HG03558 (cell line): ENCODE measurements at regions not wholly inside any gene's neighbourhood (a gene's known extent, or its start where the extent isn't known, plus 50 kb on each side); places are given as distances from the start of the nearest gene placed in this dataset.

Experiments used
- ATAC-seq: cut with Tn5 transposase; IDR thresholded peaks from one replicate; pipeline ENCODE4 v1.9.1; 2021; ENCODE audit warnings: moderate number of reproducible peaks; ENCODE audit not compliant: unreplicated experiment; ENCODE audit errors: extremely low read depth

- no peak for ATAC-seq
Observed at GRCh38 chr1:239268941-239269340, 117.4 kb upstream of the CHRM3 start.

- no peak for ATAC-seq
Observed at GRCh38 chr1:239268007-239268406, 118.4 kb upstream of the CHRM3 start.

- no peak for ATAC-seq
Observed at GRCh38 chr1:239263801-239264200, 122.6 kb upstream of the CHRM3 start.

- no peak for ATAC-seq
Observed at GRCh38 chr1:239262538-239262937, 123.8 kb upstream of the CHRM3 start.

GRCh38 chr1:239261521-239261920 lies 124.8 kb upstream of the CHRM3 start:
- ATAC-seq = no peak

- ATAC-seq = no peak
Observed at GRCh38 chr1:239260842-239261241, 125.5 kb upstream of the CHRM3 start.

- no peak for ATAC-seq
Observed at GRCh38 chr1:239255628-239256160, 130.7 kb upstream of the CHRM3 start.

- ATAC-seq = no peak
Observed at GRCh38 chr1:239254999-239255398, 131.4 kb upstream of the CHRM3 start.

GRCh38 chr1:239253032-239253431 lies 133.3 kb upstream of the CHRM3 start:
- ATAC-seq = no peak

- no peak for ATAC-seq
Observed at GRCh38 chr1:239250353-239251035, 135.9 kb upstream of the CHRM3 start.

GRCh38 chr1:239247285-239247684 lies 139.1 kb upstream of the CHRM3 start:
- ATAC-seq = no peak

- no peak for ATAC-seq
Observed at GRCh38 chr1:239244084-239244483, 142.3 kb upstream of the CHRM3 start.

- ATAC-seq = no peak
Observed at GRCh38 chr1:239243006-239243405, 143.4 kb upstream of the CHRM3 start.

- no peak for ATAC-seq
Observed at GRCh38 chr1:239242404-239242803, 144.0 kb upstream of the CHRM3 start.

GRCh38 chr1:239240736-239241135 lies 145.6 kb upstream of the CHRM3 start:
- ATAC-seq = no peak

GRCh38 chr1:239239529-239239928 lies 146.8 kb upstream of the CHRM3 start:
- ATAC-seq = no peak

GRCh38 chr1:239237912-239238311 lies 148.5 kb upstream of the CHRM3 start:
- ATAC-seq = no peak

- no peak for ATAC-seq
Observed at GRCh38 chr1:239233626-239234025, 152.7 kb upstream of the CHRM3 start.

GRCh38 chr1:239232921-239233320 lies 153.4 kb upstream of the CHRM3 start:
- no peak for ATAC-seq

GRCh38 chr1:239228451-239228850 lies 157.9 kb upstream of the CHRM3 start:
- ATAC-seq = no peak

- no peak for ATAC-seq
Observed at GRCh38 chr1:239225396-239225795, 161.0 kb upstream of the CHRM3 start.

- ATAC-seq = no peak
Observed at GRCh38 chr1:239224100-239224499, 162.3 kb upstream of the CHRM3 start.
